HUDEP-2 (cell line): ENCODE measurements at regions not wholly inside any gene's neighbourhood (a gene's known extent, or its start where the extent isn't known, plus 50 kb on each side); places are given as distances from the start of the nearest gene placed in this dataset.
"Not testable (repeated sequence)": the region's sequence is repeated elsewhere in the genome, so short reads cannot be mapped to it uniquely, and the experiment has no call there.

Experiments used
- DNase-seq, 76 experiments: peaks; one replicate each; lab custom pipeline; 2025; ENCODE audit not compliant: unreplicated experiment in 76 of 76; lab: John Stamatoyannopoulos, UW

GRCh38 chr2:149687052-149687427, 99.5 kb upstream of the MMADHC start:
- DNase-seq = no peak

DNA sequence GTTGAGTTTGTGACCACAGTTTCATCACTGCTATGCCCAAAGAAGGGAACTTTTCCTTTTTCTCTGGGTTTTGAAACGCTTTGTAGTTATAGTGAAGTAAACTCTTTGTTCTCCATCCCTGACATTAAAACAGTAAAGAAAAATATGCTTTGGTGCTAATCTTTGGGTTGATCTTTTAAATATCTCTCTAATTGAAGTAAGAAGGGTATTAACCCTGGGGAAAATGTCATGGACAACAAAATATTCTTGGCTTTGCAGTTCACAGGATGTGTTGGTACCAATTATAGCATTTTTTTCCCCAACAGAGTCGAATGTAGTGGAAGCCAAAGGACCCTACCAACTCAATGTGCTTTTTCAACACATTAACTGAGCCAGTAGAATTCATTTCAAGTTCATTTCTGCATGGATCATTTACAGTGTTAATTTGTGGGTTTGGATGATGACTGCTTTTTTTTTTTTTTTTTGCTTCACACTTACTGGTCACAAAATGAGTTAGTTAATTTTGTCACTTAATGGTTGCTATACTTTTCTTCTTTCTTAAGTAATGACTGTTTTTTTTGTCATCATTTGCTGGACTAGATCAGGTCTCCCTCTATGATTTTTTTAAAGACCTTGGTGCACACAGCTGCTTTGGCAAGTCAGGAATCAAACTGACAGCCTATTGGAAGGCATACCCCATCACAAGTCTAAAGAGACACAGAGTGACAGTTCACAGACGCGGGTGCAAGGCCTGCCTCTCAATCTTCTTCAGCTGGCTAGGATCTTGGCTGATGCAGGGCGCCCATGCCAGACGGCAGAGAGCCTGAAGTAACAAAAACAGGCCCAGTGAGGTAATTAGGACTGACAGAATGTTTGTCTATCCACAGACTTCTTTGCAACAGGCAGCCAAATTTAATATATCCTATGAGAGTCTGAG, 98.8 kb upstream of the MMADHC start:
- DNase-seq = no peak

DNA sequence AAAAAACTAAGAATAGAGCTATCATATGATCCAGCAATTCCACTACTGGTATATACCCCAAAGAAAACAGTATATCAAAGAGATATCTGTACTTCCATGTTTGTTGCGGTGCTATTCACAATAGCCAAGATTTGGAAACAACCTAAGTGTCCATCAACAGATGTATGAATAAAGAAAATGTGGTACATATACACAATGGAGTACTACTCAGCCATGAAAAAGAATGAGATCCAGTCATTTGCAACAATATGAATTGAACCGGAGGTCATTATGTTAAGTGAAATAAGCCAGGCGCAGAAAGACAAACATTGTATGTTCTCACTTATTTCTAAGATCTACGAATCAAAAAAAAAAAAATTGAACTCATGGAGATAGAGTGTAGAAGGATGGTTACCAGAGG, 97.8 kb upstream of the MMADHC start:
- DNase-seq = not testable (repeated sequence)

- DNase-seq = peak in 1 of 76 experiments; percentile 0
These were observed 91.7 kb upstream of the MMADHC start for GRCh38 chr2:149679286-149679685.

GRCh38 chr2:149677416-149677815, 89.8 kb upstream of the MMADHC start:
- no peak for DNase-seq

DNA sequence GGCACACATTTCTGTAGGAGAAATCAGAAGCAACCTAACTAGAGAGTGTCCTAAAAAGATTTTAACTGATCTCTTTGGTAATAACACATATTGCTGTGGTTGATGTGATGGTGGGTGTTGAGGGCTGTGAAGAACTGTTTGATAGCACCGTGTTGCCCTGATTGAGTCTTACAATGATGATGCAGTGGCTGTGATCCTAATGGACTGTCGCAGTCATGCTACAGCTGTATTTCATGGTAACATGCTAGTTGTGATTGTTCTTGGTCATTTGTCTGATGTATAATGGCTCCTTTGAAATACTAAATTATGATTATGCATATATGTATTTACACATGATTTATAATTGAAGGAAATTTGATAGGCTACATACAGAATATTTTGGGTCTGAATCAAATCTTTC, 82.5 kb upstream of the MMADHC start:
- no peak for DNase-seq

GRCh38 chr2:149666809-149667320, 79.3 kb upstream of the MMADHC start:
- DNase-seq = no peak

GRCh38 chr2:149664896-149665295, 77.3 kb upstream of the MMADHC start:
- DNase-seq = no peak

DNA sequence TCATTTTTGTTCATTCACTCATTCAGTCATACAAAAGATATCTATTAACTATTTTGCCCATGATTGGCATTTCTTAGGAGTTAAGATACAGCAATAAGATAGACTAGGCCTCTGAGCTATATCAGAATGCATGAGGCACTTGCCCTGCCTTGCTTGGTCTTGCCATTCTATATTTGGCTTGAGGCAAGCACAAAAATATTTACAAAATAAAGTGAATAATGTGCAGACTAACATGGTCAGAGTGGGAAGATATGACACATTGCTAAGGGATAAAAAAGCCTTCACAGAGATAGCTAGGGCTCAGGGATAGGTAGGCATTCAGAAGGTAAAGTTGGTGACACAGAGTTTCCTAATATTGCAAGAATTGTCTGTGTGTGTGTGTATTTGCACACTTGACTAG, 75.0 kb upstream of the MMADHC start:
- no peak for DNase-seq

DNA sequence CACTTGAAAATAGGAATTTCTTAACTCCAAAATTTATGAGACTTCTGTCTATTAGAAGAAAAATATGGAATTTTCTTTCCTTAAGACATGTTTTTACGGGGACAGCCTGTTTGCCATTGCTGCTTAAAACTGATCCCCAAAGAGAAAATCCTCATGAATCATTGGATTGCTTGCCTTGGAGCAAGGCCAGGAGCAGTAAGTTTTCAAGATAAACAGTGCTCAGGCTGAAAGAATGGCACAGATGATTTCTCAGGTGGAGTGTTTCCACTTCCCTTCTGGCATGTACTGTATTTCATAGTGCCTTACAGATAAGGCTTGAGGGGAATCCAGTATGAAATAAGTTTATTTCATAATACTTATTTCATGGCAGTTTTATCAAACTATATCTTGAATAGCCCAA, 74.3 kb upstream of the MMADHC start:
- DNase-seq = no peak

DNA sequence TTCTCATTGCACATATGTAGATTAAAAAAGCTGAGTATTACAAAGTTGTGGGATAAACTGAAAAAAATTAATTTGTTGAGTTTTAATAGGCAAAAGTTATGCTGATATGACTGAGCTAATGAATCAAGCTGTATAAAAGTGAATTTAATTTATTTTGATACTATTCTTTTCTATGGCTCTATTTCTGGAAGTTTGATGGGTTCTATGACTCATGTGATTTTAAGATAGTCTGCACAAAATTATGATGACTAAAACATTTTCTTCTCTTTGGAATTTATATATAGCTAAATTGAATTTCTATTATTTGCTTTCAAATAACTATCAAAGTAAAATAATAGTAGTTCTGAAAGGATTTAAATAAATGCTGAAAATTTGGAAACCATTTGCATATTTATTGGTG, 71.0 kb upstream of the MMADHC start:
- no peak for DNase-seq

GRCh38 chr2:149657401-149658040, 69.9 kb upstream of the MMADHC start:
- no peak for DNase-seq

- no peak for DNase-seq
These were observed 69.4 kb upstream of the MMADHC start for GRCh38 chr2:149656996-149657395.

DNA sequence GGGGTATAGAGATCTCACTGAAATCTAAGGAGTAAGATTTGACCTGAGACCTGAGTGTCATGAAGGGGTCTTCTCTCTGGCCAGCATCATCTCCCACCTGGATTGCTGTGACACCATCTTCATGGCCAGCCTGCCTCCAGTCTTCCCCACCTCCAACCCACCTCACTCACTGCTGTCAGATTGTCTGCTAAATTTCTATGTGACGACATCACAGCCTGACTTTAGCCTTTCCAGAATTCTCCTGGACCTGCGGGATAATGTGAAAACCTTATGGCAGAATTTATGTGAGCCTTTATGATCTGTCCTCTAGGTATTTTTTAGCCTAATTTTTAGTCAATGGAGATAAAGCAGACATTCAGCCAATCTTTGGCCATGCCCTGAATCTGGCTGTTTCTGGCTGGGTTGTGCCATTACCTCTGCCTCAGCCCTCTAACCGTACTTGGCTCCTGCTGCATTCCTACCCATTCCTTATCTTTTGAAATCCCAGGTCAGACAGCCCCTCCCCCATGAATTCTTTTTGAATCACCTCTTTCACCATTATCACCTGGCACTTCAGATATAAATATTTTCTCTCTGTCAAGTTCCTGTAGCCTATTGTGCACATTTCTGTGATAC, 66.4 kb upstream of the MMADHC start:
- DNase-seq = no peak

DNA sequence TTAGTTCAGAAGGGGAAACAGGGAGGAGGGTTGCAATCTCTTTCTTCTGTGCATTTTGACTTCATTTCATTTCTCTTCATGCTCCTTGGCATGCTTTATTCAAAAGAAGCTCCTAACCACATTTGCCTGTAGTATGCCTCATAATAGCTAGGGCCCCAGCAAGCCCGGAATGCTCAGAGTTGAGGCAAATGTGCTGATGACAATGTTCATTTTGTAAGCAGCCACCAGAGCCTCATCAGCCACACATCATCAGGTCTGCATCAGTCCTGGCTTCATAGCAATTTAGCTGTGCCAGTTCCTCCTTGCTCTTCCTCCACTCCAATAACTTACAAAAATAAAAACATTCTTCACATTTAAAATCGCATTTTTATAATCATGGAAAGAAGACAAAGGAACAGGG, 65.4 kb upstream of the MMADHC start:
- DNase-seq = no peak

DNA sequence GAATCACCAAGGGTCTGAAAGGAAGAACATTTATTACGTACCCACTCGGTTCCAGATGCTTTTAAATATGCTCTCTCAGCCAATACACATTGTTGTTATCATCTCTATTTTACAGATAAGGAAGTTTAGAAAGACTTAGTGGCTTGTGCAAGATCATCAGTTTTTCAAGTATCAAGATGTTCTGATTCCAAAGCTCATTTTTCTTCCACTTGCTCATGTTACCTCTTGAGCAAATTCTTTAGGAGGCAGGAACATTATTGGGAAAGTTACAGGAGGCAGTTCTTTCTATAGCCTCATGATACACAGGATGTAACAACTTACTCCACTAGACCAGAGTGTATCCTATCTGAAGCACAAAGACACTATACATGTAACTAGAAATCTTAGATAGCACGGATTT, 65.0 kb upstream of the MMADHC start:
- no peak for DNase-seq

DNA sequence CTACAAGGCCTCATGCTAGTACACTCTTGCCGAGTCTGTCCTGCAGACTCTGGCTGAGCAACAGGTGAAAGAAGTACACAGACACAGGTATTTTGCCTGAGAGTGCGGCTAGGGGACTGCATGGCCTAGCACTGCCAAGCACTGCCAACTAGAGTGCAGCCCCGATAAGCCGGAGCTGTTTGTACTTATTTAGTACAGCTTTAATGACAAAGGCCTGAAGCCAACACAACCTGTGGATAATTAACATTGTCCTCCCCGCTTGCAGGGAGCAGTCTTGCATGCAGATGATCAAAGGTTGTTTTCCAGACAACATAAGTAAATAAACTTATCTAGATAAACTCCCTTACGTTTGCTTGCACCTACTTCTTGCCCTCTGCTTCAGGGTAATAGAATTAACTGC, 63.7 kb upstream of the MMADHC start:
- no peak for DNase-seq

DNA sequence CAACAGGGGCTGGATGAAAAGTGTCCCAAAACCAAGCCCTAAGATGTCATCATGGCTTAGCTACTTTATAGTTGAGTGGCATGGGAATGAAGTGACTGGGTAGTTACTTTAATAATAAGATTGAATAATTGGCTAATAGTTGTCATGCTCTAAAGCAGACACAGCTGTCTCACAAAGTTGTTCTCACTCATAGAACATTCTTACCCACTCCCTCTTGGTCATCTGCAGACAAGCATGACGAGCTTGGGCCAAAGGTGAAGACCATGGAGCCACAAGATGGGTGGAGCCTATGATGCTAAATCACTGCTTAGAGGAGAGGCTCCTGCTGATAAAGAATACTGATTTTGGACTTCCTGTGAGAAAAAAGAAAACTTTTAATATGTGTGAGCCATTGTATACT, 62.4 kb upstream of the MMADHC start:
- DNase-seq = no peak

DNA sequence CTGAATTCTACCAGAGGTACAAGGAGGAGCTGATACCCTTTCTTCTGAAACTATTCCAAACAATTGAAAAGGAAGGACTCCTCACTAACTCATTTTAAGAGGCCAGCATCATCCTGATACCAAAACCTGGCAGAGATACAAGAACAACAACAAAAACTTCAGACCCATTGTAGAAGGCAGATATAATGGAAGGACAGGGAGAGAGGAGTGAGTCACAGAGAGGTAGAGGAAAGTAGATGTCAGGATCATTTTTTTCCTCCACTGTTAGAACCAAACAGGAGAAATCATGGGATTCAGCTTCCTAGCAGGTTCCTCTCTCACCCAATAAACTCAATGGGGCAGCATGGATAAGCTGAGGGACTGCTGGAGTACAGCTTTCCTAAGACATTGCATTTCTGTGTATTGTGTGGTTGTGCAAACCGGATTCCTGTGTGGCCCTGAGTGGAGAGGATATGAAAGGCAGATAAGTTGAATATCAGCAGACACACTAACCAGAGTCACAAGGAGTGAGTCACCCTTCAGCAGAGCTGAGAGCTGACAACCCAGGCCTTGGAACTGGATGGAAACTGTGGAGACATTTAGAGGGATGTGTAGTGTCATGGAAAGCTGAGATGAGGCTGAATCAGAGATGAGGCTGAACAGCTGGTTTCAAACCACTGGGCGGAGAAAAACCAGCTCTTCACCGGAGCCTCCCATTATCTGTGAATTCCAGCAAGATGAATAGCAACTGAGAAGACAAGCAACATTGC, 60.9 kb upstream of the MMADHC start:
- DNase-seq = peak in 21 of 76 experiments; percentile 1 to 54 (median 10)

GRCh38 chr2:149645391-149645790, 57.8 kb upstream of the MMADHC start:
- DNase-seq = no peak
